Raji (cell line): ENCODE measurements at regions not wholly inside any gene's neighbourhood (a gene's known extent, or its start where the extent isn't known, plus 50 kb on each side); places are given as distances from the start of the nearest gene placed in this dataset.

Experiments
- POLR2A ChIP-seq: IDR thresholded peaks from 2 replicates; pipeline ENCODE4 v1.6.1; 2011; ENCODE audit warnings: low read depth, low read length, control low read depth; ENCODE audit not compliant: insufficient read depth

DNA sequence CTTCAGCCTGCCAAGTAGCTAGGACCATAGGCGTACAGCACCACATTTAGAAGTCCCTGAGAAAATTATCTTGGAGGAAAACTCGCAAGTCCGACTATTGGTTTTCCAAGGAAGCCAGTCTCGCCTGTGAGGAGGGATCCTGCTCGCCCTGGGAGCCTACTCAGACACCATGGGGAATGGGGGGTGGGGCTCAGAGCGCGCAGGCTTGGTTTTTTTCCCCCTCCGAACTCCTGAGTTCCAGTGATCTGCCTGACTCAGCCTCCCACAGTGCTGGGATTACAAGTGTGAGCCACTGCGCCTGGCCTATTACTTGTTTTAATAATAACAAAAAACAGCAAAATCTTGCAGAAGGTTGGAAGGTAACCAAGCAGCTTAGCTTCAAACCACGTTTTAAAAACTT is 153.7 kb downstream of the OR2B2 start:
- TF ChIP-seq POLR2A = no peak

DNA sequence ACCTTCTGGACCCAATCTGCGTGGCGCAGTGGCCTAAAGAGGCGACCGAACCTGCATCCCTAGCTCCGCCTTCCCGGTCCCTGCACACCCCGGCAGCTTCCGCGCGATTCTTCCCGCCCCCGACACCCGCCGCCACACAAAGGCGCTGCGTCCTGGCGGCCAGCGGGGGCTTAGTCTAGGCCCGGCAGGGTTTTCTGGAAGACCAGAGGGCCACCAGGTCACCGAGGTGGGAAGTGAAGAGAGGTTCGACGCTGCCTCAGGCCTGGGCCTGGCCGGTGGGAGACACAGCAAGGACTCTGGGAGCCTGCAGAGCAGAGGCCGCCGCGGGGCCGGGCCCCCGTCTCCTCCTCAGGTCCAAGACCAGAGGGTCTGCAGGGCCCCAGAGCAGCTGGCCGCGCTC is 154.9 kb downstream of the OR2B2 start:
- TF ChIP-seq POLR2A = no peak

DNA sequence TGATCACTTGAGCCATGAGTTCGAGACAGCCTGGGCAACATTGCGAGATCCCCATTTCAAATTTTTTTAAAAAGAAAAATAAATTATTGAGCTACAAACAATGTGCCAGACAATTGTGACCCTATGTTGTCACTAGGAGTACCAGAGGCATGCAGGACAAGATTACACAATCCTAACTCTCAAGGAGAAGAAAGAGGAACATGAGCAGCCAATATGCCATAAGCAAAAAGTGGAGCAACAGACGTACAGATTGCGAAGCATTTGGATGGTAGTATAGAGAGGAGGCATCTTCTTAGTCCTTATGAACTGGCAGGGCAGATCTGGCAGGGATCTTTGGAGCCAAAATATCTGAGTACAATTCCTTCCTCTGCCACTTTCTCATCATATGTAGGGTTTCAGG is 156.4 kb downstream of the OR2B2 start:
- no peak for TF ChIP-seq POLR2A

DNA sequence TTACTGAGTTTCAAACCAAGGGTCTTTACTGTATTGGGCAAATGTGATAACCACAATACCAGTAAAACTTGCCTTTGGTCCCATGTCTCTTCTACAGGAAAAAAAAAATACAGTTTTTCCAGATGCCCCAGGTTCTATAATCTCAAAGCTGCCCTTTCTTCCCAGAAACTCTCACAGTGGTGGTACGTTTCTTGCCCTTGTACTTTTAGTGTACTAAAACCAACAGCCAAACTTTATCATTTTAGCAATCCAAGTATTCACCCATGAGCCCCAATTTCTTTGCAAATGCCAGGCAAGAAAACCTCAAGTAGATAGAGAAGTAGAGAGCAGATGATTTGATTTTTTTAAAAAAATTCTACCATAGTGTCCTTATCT is 157.8 kb downstream of the OR2B2 start:
- no peak for TF ChIP-seq POLR2A

DNA sequence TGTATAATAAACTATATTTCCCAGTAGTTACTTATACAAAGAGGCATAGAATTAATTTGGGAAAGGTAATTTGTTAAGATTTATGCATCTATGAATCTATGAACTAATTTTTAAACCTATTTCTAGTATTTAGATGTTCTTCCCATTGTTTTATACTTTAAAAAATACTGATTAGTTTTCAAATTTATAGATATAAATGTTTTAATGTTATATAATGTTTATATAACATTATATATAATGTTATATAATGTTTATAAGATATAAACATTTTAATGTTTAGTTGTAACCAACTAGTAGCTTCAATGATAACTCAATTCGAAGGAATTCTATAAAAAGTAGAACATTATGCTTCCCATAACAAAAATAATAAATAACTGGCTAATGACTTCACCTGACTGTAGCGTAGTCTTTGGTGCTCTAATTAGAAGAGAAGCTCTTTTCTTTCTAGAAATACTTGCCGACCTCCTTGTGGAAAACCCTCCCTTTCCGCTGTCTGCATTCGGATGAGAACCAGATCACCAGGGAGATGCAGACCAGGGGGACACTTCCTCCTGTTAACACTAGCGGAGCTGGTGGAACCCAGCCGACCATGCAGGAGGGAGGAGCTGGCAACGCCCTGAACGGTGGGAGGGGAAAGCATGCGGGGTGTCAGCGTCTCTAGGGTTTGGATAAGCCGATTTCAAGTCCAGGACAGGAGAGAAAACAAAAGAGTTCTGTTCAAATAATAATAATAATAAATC is 158.4 kb downstream of the OR2B2 start:
- TF ChIP-seq POLR2A = 0 out of 2 replicates have a peak, but pooled peaks have one; percentile 12

DNA sequence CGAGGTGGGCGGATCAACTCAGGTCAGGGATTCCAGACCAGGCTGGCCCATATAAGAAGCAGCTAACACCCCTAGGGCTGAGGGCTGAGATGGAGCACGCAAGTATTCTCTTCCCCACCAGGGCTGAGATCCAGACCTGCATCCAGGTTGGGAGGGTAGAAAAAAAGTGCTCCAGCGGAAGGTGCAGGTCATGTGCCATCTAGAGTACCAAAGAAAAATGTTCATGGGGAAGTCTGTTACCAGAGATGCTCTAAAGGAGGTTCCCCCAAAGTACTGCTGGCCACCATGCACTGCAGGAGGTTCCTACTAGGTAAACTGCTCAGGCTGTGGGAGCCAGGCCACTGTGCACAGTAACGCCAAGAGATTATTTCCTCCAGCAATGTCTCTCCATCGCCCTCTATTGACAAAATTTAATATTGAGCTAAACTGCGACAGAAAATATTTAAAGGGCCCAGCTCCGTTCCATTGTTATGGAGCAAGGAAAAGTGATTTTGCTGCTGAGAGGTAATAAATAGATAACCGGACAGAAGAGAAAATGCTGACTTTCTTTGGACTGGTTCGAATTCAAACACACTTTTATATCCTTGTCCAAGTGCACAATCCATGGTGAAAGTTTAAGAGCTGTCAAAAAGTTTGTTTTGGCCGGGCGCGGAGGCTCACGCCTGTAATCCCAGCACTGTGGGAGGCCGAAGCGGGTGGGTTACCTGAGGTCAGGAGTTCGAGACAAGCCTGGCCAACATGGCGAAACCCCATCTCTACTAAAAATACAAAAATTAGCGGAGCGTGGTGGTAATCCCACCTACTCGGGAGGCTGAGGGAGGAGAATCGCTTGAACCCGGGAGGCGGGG is 159.9 kb downstream of the OR2B2 start:
- no peak for TF ChIP-seq POLR2A

DNA sequence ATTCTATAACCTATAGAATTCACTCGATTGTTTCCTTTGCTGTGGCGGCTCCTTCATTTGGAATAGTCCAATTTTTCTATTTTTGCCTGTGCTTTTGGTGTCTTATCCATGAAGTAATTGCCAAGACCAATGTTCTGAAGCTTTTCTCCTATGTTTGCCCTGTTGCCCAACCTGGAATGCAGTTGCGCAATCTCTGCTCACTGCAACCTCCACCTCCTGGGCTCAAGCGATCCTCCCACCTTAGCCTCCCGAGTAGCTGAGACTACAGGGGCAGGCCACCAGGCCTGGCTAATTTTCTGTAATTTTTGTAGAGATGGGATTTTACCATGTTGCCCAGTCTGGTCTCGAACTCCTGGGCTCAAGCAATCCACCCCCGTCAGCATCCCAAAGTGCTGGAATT is 163.5 kb downstream of the OR2B2 start:
- no peak for TF ChIP-seq POLR2A

DNA sequence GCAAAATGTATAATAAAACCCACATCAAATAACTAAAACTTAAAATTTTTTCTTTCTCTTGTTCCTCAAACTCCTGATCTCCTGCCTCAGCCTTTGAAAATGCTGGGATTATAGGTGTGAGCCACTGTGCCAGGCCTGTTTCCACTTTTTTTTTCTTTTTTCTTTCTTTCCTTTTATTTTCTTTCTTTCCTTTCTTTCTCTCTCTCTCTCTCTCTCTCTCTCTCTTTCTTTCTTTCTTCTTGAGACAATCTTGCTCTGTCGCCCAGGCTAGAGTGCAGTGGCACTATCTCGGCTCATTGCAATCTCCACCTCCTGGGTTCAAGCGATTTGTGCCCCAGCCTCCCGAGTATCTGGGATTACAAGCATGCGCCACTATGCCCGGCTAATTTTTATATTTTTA is 164.6 kb downstream of the OR2B2 start:
- no peak for TF ChIP-seq POLR2A

DNA sequence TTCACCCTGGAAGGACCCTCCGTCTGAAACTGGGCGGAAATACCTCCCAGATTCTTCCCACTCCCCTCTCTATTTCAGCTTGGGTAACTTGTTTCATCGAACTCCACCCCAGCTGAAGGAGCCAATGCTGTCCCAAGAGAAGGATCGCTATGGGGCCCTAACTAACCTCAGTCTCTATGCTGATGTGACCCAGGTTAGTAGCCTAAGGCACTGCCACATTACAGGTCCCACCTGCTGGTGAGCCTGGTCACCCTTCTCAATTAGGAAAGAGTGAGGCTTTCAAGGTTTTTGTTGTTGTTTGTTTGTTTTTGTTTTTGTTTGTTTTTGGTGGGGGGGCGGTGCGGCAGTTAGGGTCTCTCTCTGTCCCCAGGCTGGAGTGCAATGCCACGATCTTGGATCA is 168.4 kb downstream of the OR2B2 start:
- no peak for TF ChIP-seq POLR2A

DNA sequence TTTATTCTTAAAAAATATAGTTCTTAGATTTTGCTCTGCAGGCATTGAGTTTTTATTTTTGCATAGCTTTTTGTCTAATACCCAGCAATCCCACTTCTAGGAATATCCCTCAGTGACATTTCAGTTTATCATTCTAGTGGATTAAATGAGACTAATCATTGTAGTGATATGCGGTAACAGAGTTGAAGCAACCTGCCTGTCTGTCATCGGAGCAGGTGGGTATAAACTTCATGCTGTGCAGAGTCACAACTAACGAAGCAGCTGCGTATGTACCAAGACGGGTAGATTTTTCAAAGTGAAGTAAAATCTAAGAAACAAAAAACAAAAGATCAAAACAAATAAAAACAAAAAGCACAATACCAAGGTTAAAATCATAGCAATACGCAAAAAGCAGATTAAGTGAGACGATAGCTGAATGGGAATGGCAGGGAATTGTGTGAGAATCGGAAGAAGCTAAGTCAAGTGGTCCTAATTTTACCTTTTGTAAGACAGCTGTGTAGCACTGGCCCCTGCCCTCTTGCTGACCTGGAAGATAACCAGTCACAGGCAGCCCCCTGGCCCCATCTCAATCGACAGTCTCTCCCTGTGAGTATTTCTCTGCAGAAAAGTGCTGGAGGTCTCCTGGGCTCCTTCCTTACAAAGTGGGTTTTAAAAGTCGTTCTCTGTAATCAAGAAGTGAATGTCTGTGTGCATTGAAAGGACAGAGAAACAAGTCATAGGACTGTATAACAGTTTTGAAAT is 169.2 kb downstream of the OR2B2 start:
- no peak for TF ChIP-seq POLR2A

DNA sequence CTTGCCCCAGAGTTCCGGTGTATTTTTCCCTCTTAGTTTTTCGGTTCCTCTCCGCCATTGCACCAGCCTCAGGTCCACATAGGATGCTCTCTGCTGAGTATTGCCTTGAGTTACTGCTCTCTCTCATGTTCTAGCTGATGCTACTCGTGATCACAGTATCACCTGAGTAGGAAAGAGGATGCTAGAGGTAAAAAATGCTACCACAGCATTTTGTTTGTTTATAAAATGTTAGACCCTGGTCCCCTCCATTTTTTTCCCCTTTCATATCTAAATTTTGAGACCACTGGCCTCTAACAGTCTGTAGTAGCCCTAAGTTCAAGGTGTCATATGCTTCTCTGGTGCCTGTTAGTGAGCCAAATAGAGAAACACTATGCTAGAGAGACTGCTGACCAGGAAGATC is 175.5 kb downstream of the OR2B2 start:
- no peak for TF ChIP-seq POLR2A

DNA sequence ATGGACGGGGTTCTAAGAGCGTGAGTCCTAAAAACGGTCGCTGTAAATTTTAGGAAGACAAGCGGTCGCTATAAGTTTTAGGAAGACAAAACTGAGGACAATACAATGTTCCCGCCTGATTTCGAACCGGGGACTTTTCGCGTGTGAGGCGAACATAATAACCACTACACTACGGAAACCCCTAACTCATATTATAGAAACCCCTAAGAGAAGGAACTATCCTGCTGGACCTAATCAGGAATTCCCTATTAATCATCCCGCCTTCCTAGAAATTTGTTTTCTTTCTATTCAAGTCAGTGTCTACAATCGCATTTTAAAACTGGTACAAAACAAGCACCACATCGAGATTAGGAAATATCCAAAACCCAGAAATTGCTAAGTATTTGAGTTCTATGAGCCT is 183.8 kb downstream of the OR2B2 start:
- TF ChIP-seq POLR2A = no peak

DNA sequence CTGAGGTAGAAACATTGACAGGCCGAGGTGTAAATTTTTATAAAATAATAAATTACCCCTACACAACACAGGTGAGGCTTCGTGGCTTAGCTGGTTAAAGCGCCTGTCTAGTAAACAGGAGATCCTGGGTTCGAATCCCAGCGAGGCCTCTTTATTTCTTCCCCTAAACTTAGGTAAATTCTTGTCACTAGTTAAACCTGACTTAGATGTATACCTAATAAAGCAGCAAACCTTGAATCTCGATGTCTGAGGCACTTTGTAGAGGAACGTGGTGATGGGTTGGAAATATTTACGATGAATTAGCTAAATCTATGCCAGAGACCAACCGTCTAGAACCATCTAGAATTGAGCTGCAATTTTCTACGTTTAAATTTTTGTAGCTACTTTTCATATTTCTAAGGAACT is 185.6 kb downstream of the OR2B2 start:
- no peak for TF ChIP-seq POLR2A

DNA sequence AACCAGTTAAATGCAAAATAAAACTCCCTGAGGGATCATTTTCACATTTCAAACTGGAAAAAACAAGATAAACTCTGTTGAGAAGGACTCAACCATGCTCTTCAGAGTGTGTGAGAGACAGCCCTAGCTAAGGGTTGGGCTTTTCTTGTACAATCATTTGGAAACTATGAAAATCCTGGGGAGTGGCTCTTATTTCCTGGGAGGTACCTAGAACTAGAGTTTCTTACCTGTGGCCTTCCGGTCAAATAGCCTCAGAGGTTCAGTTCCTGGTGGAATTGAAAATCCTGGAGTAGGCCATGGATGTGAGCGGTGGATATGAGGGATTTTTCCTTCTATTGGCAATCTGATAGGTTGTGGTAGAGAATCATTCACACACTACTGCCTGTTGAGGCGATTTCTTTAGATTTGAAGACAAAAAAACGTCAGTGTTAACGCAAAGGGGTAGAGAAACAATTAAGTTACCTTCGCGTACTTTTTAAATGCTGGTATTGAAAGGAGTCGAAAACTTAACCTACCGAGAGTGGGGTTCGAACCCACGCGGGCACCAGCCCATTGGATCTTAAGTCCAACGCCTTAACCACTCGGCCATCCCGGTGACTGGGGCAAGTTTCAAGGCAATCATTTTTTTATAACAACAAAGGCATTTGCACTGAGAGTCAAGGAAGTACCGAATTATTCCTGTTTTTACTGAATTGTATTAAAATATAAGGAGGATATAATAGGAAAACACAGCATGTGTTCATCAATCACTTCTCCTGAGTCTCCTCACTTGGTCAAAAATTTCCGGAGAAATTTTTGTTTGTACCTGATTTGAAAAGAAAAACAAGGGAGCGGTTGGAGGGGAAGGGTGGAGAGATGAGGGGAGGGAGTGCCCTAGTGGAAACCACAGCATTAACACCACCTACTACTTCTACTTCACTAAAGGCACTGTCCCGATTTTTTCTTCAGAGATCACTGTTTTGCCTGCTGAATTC is 191.3 kb downstream of the OR2B2 start:
- TF ChIP-seq POLR2A = no peak

DNA sequence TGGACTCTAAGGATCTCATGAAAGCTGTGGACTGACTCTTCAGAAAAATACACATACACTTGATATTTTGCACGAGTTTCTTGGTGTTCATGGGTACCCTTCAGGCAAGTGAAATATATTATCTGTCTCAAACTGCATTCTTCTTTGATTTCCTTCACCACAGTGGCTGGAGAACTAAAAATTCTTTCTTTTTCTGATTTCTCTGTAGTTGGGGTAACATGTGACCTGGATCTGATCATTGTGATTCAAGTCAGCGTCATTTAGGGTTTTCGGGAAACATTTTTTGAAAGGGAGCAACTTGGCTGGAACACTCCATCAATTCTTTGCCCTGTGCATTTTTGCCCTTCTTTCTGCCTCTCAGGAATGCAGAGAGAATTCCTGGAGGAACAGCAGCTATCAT is 205.8 kb downstream of the OR2B2 start:
- no peak for TF ChIP-seq POLR2A
